GM12878 (cell line): ENCODE measurements at regions not wholly inside any gene's neighbourhood (a gene's known extent, or its start where the extent isn't known, plus 50 kb on each side); places are given as distances from the start of the nearest gene placed in this dataset.

Experiments used
- ATAC-seq: fragments of 200-7000 bp; cut with Tn5 transposase; 3 replicates; pipeline ENCODE4 v1.9.1; 2020; ENCODE audit warnings: mild to moderate bottlenecking, moderate library complexity
- BruUV-seq: library from RNA; stranded (reverse); fragments of 400-500 nt; replicated peaks from 2 replicates; lab custom pipeline; 2021; lab: Mats Ljungman, UMichigan
- CTCF ChIA-PET: fragments of 300-600 bp; sonication (Branson Sonifier 250); formaldehyde crosslinking; extraction: SDS; loops from one replicate; lab custom pipeline; 2021; ENCODE audit warnings: inconsistent platforms; lab: Yijun Ruan, JAX
- POLR2A ChIA-PET: fragments of 350-600 bp; formaldehyde crosslinking; extraction: SDS; loops from one replicate; lab custom pipeline; 2021; ENCODE audit warnings: inconsistent platforms; lab: Charles Lee
- RAD21 ChIA-PET: fragments of 300-600 bp; sonication (Branson Sonifier 250); formaldehyde crosslinking; loops from one replicate; lab custom pipeline; 2023; ENCODE audit warnings: antibody characterized with exemption; ENCODE audit not compliant: unreplicated experiment; lab: Charles Lee
- SMC1A ChIA-PET: fragments of 300-600 bp; sonication (Branson Sonifier 250); formaldehyde crosslinking; loops from one replicate; lab custom pipeline; 2023; ENCODE audit not compliant: unreplicated experiment, uncharacterized antibody; lab: Charles Lee
- DNase-seq: peaks from one replicate; pipeline ENCODE4 v3.0.0-alpha.2; 2011; ENCODE audit warnings: low read depth, low spot score
- FAIRE-seq: peaks from 3 replicates; lab custom pipeline; 2011; peaks lifted over from hg19 to GRCh38; lab: Jason Lieb, UNC
- H2AFZ ChIP-seq: 2 replicates; pipeline ENCODE4 v1.6.0; 2011; ENCODE audit warnings: low read depth, low read length, control low read depth; ENCODE audit not compliant: control insufficient read depth
- H3K27ac ChIP-seq: 2 replicates; pipeline ENCODE4 v1.5.1; 2011; ENCODE audit warnings: control low read depth; ENCODE audit not compliant: control insufficient read depth, insufficient read depth
- H3K27me3 ChIP-seq, 2 experiments: replicated peaks in 1 of 2; 2 replicates each; pipeline versions ENCODE4 v1.6.0 to v1.6.1; 2011; ENCODE audit warnings: low read length in 1 of 2; ENCODE audit not compliant: control insufficient read depth in 2 of 2, insufficient read depth in 2 of 2
- H3K36me3 ChIP-seq, 2 experiments: 2 replicates each; pipeline ENCODE4 v1.5.1; 2011; ENCODE audit warnings: low read length in 1 of 2; ENCODE audit not compliant: control insufficient read depth in 2 of 2, insufficient read depth in 2 of 2
- H3K4me1 ChIP-seq: 2 replicates; pipeline ENCODE4 v1.6.1; 2011; ENCODE audit warnings: mild to moderate bottlenecking, low read length, moderate library complexity, mixed read lengths; ENCODE audit not compliant: control insufficient read depth, insufficient read depth
- H3K4me2 ChIP-seq: 2 replicates; pipeline ENCODE4 v1.6.0; 2011; ENCODE audit warnings: control low read depth; ENCODE audit not compliant: control insufficient read depth, insufficient read depth
- H3K4me3 ChIP-seq: fragments of 200-600 bp; sonication (generic); 2 replicates; pipeline ENCODE4 v1.5.1; 2016
- H3K79me2 ChIP-seq: 2 replicates; pipeline ENCODE4 v1.6.0; 2011; ENCODE audit warnings: low read length; ENCODE audit not compliant: control insufficient read depth, insufficient read depth
- H3K9ac ChIP-seq: 2 replicates; pipeline ENCODE4 v1.8.0; 2011; ENCODE audit warnings: low read length, control low read depth, mixed read lengths; ENCODE audit not compliant: control insufficient read depth, insufficient read depth
- H3K9me3 ChIP-seq: replicated peaks from 3 replicates; pipeline ENCODE4 v1.5.1; 2011; ENCODE audit warnings: mild to moderate bottlenecking, low read length; ENCODE audit not compliant: control insufficient read depth, insufficient read depth
- H4K20me1 ChIP-seq: 2 replicates; pipeline ENCODE4 v1.6.0; 2011; ENCODE audit not compliant: control insufficient read depth, insufficient read depth
- BMI1 ChIP-seq: fragments of 450-650 bp; IDR thresholded peaks from 2 replicates; pipeline ENCODE4 v1.6.1; 2016; ENCODE audit warnings: mild to moderate bottlenecking, moderate library complexity, borderline replicate concordance
- CBX5 ChIP-seq: sonication (generic); IDR thresholded peaks from 2 replicates; pipeline ENCODE4 v1.6.1; 2016; ENCODE audit warnings: low read depth, moderate library complexity, mild to moderate bottlenecking, inconsistent platforms
- CREB1 ChIP-seq: IDR thresholded peaks from 2 replicates; pipeline ENCODE4 v1.6.1; 2012; ENCODE audit warnings: low read depth, mild to moderate bottlenecking, inconsistent platforms
- FOXK2 ChIP-seq: fragments of 450-650 bp; IDR thresholded peaks from 2 replicates; pipeline ENCODE4 v1.6.1; 2017; ENCODE audit warnings: mild to moderate bottlenecking, moderate library complexity
- IRF4 ChIP-seq: IDR thresholded peaks from 2 replicates; pipeline ENCODE4 v1.6.1; 2011; ENCODE audit warnings: low read depth, low read length
- MEF2A ChIP-seq: IDR thresholded peaks from 2 replicates; pipeline ENCODE4 v1.6.1; 2011; ENCODE audit warnings: low read depth, mild to moderate bottlenecking, low read length, moderate library complexity; ENCODE audit not compliant: insufficient read depth
- NFYA ChIP-seq: IDR thresholded peaks from 2 replicates; pipeline ENCODE4 v1.6.1; 2011; ENCODE audit warnings: low read depth, mild to moderate bottlenecking, low read length, improper control_type of control experiment, borderline replicate concordance
- RFX5 ChIP-seq: IDR thresholded peaks from 2 replicates; pipeline ENCODE4 v1.6.1; 2011; ENCODE audit warnings: low read depth, low read length, improper control_type of control experiment
- SUZ12 ChIP-seq: fragments of 200-600 bp; sonication (generic); IDR thresholded peaks from one replicate; pipeline ENCODE4 v1.6.1; 2018; ENCODE audit warnings: antibody characterized with exemption, mild to moderate bottlenecking; ENCODE audit not compliant: unreplicated experiment
- TCF7 ChIP-seq: IDR thresholded peaks from 2 replicates; pipeline ENCODE4 v1.6.1; 2014; ENCODE audit warnings: antibody characterized with exemption, borderline replicate concordance
- ZNF384 ChIP-seq: IDR thresholded peaks from 2 replicates; pipeline ENCODE4 v1.6.1; 2012; ENCODE audit warnings: low read depth, mild to moderate bottlenecking, low read length, improper control_type of control experiment, borderline replicate concordance
- WGBS: methylation state at CpG from one replicate; pipeline ENCODE4 v1.1.6; 2016; ENCODE audit warnings: low lambda C conversion rate; ENCODE audit not compliant: insufficient replicate concordance, insufficient coverage; ENCODE audit errors: missing lambda C conversion rate; 5-methylcytosine and 5-hydroxymethylcytosine counted together
- in situ Hi-C: fragments of 300-500 bp; cut with MboI; formaldehyde crosslinking; loops from 9 replicates; pipeline ENCODE4 v1.14.3; 2018; ENCODE audit warnings: mixed read lengths
- intact Hi-C: fragments of 100-400 bp; cut with micrococcal nuclease; formaldehyde crosslinking; loops from one replicate; pipeline ENCODE4 v1.14.2; 2022; ENCODE audit not compliant: unreplicated experiment
- TF ChIP-seq, protein P1 (sequence below): fragments of 450-650 bp; IDR thresholded peaks from 2 replicates; pipeline ENCODE4 v1.6.1; 2016; ENCODE audit warnings: mild to moderate bottlenecking
- TF ChIP-seq, protein P2 (sequence below): fragments of 450-650 bp; IDR thresholded peaks from 2 replicates; pipeline ENCODE4 v1.6.1; 2017; ENCODE audit warnings: mild to moderate bottlenecking, low read depth, inconsistent platforms; ENCODE audit not compliant: poor library complexity, severe bottlenecking

DNA sequence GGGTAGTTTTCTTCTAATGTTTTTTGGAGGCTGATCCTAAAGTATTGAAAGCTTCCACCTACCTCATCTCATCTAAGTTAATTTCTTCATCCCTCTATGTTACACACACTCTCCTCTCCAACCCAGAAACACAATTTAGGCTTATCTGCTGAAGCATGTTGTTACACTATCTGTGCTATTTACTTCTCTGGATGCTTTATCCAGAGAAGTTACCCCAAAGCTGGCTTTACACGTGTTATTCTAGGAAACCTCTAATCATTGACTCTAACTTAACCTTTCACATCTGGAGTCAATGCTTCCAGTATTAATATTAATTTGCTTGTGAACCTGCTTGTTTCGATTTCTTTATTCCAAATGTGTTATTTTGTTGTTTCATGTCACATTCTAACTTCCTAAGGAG is 87.3 kb upstream of the NMU start:
- DNase-seq (no peak), ATAC-seq (no peak), FAIRE-seq (no peak)
- BruUV-seq: no TSS peak
- RAD21 ChIA-PET: no interaction called here
- SMC1A ChIA-PET: interaction anchor here (1.2 kb wide), 1 partner anchor 12 kb away, joined by 3 read pairs; no protein-coding TSS in a partner anchor
- POLR2A ChIA-PET: no interaction called here
- no peak overlapping the region for H3K27ac ChIP-seq
- H3K4me1 ChIP-seq: no peaks in the 10 kb centered on the region; the same call in 1 of the 2 replicates
- no peak overlapping the region for H3K4me3 ChIP-seq
- H3K9ac ChIP-seq: no peak overlapping the region
- 21% methylated on average over 2 of the region's 2 CpGs for WGBS
- H3K4me2 ChIP-seq: no peak overlapping the region
- no peaks in the 10 kb centered on the region for H3K27me3 ChIP-seq
- H4K20me1 ChIP-seq: no peaks in the 10 kb centered on the region
- intact Hi-C loops: no loop called here
- in situ Hi-C loops: no loop called here
- TF ChIP-seq IRF4 (no peak), CBX5 (no peak), MEF2A (no peak), CREB1 (no peak), FOXK2 (no peak)
- TF ChIP-seq, protein P1, sequence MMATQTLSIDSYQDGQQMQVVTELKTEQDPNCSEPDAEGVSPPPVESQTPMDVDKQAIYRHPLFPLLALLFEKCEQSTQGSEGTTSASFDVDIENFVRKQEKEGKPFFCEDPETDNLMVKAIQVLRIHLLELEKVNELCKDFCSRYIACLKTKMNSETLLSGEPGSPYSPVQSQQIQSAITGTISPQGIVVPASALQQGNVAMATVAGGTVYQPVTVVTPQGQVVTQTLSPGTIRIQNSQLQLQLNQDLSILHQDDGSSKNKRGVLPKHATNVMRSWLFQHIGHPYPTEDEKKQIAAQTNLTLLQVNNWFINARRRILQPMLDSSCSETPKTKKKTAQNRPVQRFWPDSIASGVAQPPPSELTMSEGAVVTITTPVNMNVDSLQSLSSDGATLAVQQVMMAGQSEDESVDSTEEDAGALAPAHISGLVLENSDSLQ: no peak
- CTCF ChIA-PET: interaction anchor here (1.6 kb wide), 1 partner anchor 144 kb away, joined by 5 read pairs; no protein-coding TSS in a partner anchor
- H3K79me2 ChIP-seq: no peaks in the 10 kb centered on the region
- H3K36me3 ChIP-seq: no peaks in the 10 kb centered on the region
- no peak overlapping the region for H2AFZ ChIP-seq
- no peaks in the 10 kb centered on the region for H3K9me3 ChIP-seq

DNA sequence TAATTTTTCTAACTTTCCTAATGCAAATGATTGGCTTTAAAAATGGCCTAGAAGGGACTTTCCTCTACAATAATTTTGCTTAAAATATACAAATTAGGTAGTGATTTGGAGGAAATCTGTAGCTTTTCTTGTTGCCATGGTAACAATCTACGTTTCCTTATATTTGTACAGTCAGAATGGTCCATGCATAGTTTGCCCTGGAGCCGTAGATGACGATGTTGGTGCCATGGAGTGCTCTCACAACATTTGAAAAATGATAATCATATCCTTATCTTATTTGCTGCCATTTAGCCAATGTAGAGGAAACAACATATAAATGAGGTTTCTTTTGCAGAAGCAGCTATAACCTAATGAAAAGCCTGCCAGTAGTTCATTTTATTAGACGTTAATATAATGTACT is 89.0 kb upstream of the NMU start:
- no peaks in the 10 kb centered on the region for H3K36me3 ChIP-seq
- no peaks in the 10 kb centered on the region for H4K20me1 ChIP-seq
- H3K4me2 ChIP-seq: no peak overlapping the region
- SMC1A ChIA-PET: no interaction called here
- H3K4me3 ChIP-seq: no peak overlapping the region
- H3K27me3 ChIP-seq: no peaks in the 10 kb centered on the region
- no TSS peak for BruUV-seq
- CTCF ChIA-PET: interaction anchor here (1.0 kb wide), 1 partner anchor 379 kb away, joined by 3 read pairs; the partner anchor contains the start of gene SRD5A3
- in situ Hi-C loops: no loop called here
- WGBS: under 1% methylated on average over 4 of the region's 4 CpGs
- DNase-seq (no peak), FAIRE-seq (no peak), ATAC-seq (no peak)
- H3K79me2 ChIP-seq: no peaks in the 10 kb centered on the region
- POLR2A ChIA-PET: no interaction called here
- H3K4me1 ChIP-seq: no peaks in the 10 kb centered on the region; the same call in 1 of the 2 replicates
- no peak overlapping the region for H3K9ac ChIP-seq
- H3K27ac ChIP-seq: no peak overlapping the region
- no peak overlapping the region for H2AFZ ChIP-seq
- 0 out of 2 replicates have a peak, but pooled peaks have one; percentile 34 for TF ChIP-seq RFX5
- TF ChIP-seq SUZ12: no peak
- peak; percentile 41; the same call in 1 of the 2 replicates for TF ChIP-seq BMI1
- TF ChIP-seq TCF7: no peak
- TF ChIP-seq, protein P2, sequence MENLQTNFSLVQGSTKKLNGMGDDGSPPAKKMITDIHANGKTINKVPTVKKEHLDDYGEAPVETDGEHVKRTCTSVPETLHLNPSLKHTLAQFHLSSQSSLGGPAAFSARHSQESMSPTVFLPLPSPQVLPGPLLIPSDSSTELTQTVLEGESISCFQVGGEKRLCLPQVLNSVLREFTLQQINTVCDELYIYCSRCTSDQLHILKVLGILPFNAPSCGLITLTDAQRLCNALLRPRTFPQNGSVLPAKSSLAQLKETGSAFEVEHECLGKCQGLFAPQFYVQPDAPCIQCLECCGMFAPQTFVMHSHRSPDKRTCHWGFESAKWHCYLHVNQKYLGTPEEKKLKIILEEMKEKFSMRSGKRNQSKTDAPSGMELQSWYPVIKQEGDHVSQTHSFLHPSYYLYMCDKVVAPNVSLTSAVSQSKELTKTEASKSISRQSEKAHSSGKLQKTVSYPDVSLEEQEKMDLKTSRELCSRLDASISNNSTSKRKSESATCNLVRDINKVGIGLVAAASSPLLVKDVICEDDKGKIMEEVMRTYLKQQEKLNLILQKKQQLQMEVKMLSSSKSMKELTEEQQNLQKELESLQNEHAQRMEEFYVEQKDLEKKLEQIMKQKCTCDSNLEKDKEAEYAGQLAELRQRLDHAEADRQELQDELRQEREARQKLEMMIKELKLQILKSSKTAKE: no peak
- TF ChIP-seq ZNF384: no peak
- TF ChIP-seq NFYA: no peak
- RAD21 ChIA-PET: no interaction called here
- H3K9me3 ChIP-seq: no peaks in the 10 kb centered on the region
- intact Hi-C loops: no loop called here
